ENCODE measurements at regions not wholly inside any gene's neighbourhood (a gene's known extent, or its start where the extent isn't known, plus 50 kb on each side); places are given as distances from the start of the nearest gene placed in this dataset.

DNA sequence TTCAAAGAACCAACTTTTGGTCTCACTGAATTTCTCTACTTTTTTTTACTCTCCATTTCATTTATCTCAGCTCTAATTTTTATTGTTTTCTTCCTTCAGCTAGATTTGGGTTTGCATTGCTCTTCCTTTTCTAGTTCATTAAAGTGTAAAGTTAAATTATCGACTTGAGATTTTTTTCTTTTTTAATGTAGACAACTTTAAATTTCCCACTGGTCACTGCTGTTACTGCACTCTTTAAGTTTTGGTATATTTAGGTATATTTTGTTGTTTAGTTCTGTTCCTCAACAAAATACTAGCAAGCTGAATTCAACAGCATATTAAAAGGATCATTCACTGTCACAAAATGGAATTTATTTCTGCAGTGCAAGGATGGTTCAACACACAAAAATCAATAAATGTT, 572.0 kb upstream of the DIAPH2 start:
- TF ChIP-seq CTCF (IDR thresholded peaks at IDR 0.05; ENCODE audit: low read depth, low read length, missing input control) (no peak), TAF1 (conservative IDR thresholded peaks at IDR 0.05) (no peak), JUND (IDR thresholded peaks at IDR 0.05) (no peak), EGR1 (IDR thresholded peaks at IDR 0.05; ENCODE audit: low read depth in 2 of 2) (no peak), YY1 (IDR thresholded peaks at IDR 0.05) (no peak), RAD21 (IDR thresholded peaks at IDR 0.05) (no peak), MAX (IDR thresholded peaks at IDR 0.05) (no peak), GABPA (IDR thresholded peaks at IDR 0.05 in 1 of 2, conservative IDR thresholded peaks at IDR 0.05 in 1 of 2) (no peak), FOXA1 (IDR thresholded peaks at IDR 0.05) (no peak)
- TF ChIP-seq, protein P1, sequence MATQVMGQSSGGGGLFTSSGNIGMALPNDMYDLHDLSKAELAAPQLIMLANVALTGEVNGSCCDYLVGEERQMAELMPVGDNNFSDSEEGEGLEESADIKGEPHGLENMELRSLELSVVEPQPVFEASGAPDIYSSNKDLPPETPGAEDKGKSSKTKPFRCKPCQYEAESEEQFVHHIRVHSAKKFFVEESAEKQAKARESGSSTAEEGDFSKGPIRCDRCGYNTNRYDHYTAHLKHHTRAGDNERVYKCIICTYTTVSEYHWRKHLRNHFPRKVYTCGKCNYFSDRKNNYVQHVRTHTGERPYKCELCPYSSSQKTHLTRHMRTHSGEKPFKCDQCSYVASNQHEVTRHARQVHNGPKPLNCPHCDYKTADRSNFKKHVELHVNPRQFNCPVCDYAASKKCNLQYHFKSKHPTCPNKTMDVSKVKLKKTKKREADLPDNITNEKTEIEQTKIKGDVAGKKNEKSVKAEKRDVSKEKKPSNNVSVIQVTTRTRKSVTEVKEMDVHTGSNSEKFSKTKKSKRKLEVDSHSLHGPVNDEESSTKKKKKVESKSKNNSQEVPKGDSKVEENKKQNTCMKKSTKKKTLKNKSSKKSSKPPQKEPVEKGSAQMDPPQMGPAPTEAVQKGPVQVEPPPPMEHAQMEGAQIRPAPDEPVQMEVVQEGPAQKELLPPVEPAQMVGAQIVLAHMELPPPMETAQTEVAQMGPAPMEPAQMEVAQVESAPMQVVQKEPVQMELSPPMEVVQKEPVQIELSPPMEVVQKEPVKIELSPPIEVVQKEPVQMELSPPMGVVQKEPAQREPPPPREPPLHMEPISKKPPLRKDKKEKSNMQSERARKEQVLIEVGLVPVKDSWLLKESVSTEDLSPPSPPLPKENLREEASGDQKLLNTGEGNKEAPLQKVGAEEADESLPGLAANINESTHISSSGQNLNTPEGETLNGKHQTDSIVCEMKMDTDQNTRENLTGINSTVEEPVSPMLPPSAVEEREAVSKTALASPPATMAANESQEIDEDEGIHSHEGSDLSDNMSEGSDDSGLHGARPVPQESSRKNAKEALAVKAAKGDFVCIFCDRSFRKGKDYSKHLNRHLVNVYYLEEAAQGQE (IDR thresholded peaks at IDR 0.05): no peak
